OCI-LY7 (cell line): ENCODE measurements at regions not wholly inside any gene's neighbourhood (a gene's known extent, or its start where the extent isn't known, plus 50 kb on each side); places are given as distances from the start of the nearest gene placed in this dataset.

ENCODE experiments used
- CTCF ChIP-seq: fragments of 200-600 bp; sonication (generic); conservative IDR thresholded peaks from 2 replicates; pipeline ENCODE4 v1.5.1; 2014; ENCODE audit warnings: mild to moderate bottlenecking, antibody characterized with exemption, low read length, moderate library complexity, mixed read lengths
- EZH2phosphoT487 ChIP-seq: fragments of 200-600 bp; sonication (generic); IDR thresholded peaks from 2 replicates; pipeline ENCODE4 v1.6.1; 2018; ENCODE audit warnings: low read depth, borderline replicate concordance, mild to moderate bottlenecking, mixed run types, antibody characterized with exemption, low read length, moderate library complexity, mixed read lengths

GRCh38 chr2:62641410-62641843, 64.1 kb upstream of the EHBP1 start:
- TF ChIP-seq CTCF = no peak
- TF ChIP-seq EZH2phosphoT487 = no peak
